GM12878 (cell line): ENCODE measurements at regions not wholly inside any gene's neighbourhood (a gene's known extent, or its start where the extent isn't known, plus 50 kb on each side); places are given as distances from the start of the nearest gene placed in this dataset.

Source experiments
- ATAC-seq: fragments of 200-7000 bp; cut with Tn5 transposase; 3 replicates; pipeline ENCODE4 v1.9.1; 2020; ENCODE audit warnings: mild to moderate bottlenecking, moderate library complexity
- BruUV-seq: library from RNA; stranded (reverse); fragments of 400-500 nt; replicated peaks from 2 replicates; lab custom pipeline; 2021; lab: Mats Ljungman, UMichigan
- CTCF ChIA-PET: fragments of 300-600 bp; sonication (Branson Sonifier 250); formaldehyde crosslinking; extraction: SDS; loops from one replicate; lab custom pipeline; 2021; ENCODE audit warnings: inconsistent platforms; lab: Yijun Ruan, JAX
- POLR2A ChIA-PET: fragments of 350-600 bp; formaldehyde crosslinking; extraction: SDS; loops from one replicate; lab custom pipeline; 2021; ENCODE audit warnings: inconsistent platforms; lab: Charles Lee
- RAD21 ChIA-PET: fragments of 300-600 bp; sonication (Branson Sonifier 250); formaldehyde crosslinking; loops from one replicate; lab custom pipeline; 2023; ENCODE audit warnings: antibody characterized with exemption; ENCODE audit not compliant: unreplicated experiment; lab: Charles Lee
- SMC1A ChIA-PET: fragments of 300-600 bp; sonication (Branson Sonifier 250); formaldehyde crosslinking; loops from one replicate; lab custom pipeline; 2023; ENCODE audit not compliant: unreplicated experiment, uncharacterized antibody; lab: Charles Lee
- DNase-seq: peaks from one replicate; pipeline ENCODE4 v3.0.0-alpha.2; 2011; ENCODE audit warnings: low read depth, low spot score
- FAIRE-seq: peaks from 3 replicates; lab custom pipeline; 2011; peaks lifted over from hg19 to GRCh38; lab: Jason Lieb, UNC
- H2AFZ ChIP-seq: 2 replicates; pipeline ENCODE4 v1.6.0; 2011; ENCODE audit warnings: low read depth, low read length, control low read depth; ENCODE audit not compliant: control insufficient read depth
- H3K27ac ChIP-seq: 2 replicates; pipeline ENCODE4 v1.5.1; 2011; ENCODE audit warnings: control low read depth; ENCODE audit not compliant: control insufficient read depth, insufficient read depth
- H3K27me3 ChIP-seq, 2 experiments: replicated peaks in 1 of 2; 2 replicates each; pipeline versions ENCODE4 v1.6.0 to v1.6.1; 2011; ENCODE audit warnings: low read length in 1 of 2; ENCODE audit not compliant: control insufficient read depth in 2 of 2, insufficient read depth in 2 of 2
- H3K36me3 ChIP-seq, 2 experiments: 2 replicates each; pipeline ENCODE4 v1.5.1; 2011; ENCODE audit warnings: low read length in 1 of 2; ENCODE audit not compliant: control insufficient read depth in 2 of 2, insufficient read depth in 2 of 2
- H3K4me1 ChIP-seq: 2 replicates; pipeline ENCODE4 v1.6.1; 2011; ENCODE audit warnings: mild to moderate bottlenecking, low read length, moderate library complexity, mixed read lengths; ENCODE audit not compliant: control insufficient read depth, insufficient read depth
- H3K4me2 ChIP-seq: 2 replicates; pipeline ENCODE4 v1.6.0; 2011; ENCODE audit warnings: control low read depth; ENCODE audit not compliant: control insufficient read depth, insufficient read depth
- H3K4me3 ChIP-seq: fragments of 200-600 bp; sonication (generic); 2 replicates; pipeline ENCODE4 v1.5.1; 2016
- H3K79me2 ChIP-seq: 2 replicates; pipeline ENCODE4 v1.6.0; 2011; ENCODE audit warnings: low read length; ENCODE audit not compliant: control insufficient read depth, insufficient read depth
- H3K9ac ChIP-seq: 2 replicates; pipeline ENCODE4 v1.8.0; 2011; ENCODE audit warnings: low read length, control low read depth, mixed read lengths; ENCODE audit not compliant: control insufficient read depth, insufficient read depth
- H3K9me3 ChIP-seq: replicated peaks from 3 replicates; pipeline ENCODE4 v1.5.1; 2011; ENCODE audit warnings: mild to moderate bottlenecking, low read length; ENCODE audit not compliant: control insufficient read depth, insufficient read depth
- H4K20me1 ChIP-seq: 2 replicates; pipeline ENCODE4 v1.6.0; 2011; ENCODE audit not compliant: control insufficient read depth, insufficient read depth
- CREM ChIP-seq: IDR thresholded peaks from 2 replicates; pipeline ENCODE4 v1.6.1; 2014; ENCODE audit warnings: antibody characterized with exemption, low read depth
- DPF2 ChIP-seq: fragments of 450-650 bp; IDR thresholded peaks from 2 replicates; pipeline ENCODE4 v1.6.1; 2017; ENCODE audit warnings: mild to moderate bottlenecking
- E2F8 ChIP-seq: fragments of 450-650 bp; IDR thresholded peaks from 2 replicates; pipeline ENCODE4 v1.6.1; 2018; ENCODE audit warnings: mild to moderate bottlenecking, low read depth, moderate library complexity; ENCODE audit not compliant: partially characterized antibody
- GATAD2B ChIP-seq: fragments of 450-650 bp; conservative IDR thresholded peaks from 2 replicates; pipeline ENCODE4 v1.6.1; 2017; ENCODE audit warnings: low read depth, mild to moderate bottlenecking, moderate library complexity
- JUND ChIP-seq: IDR thresholded peaks from 2 replicates; pipeline ENCODE4 v1.6.1; 2012; ENCODE audit warnings: low read depth, mild to moderate bottlenecking, low read length, improper control_type of control experiment, moderate library complexity
- MYC ChIP-seq: IDR thresholded peaks from 2 replicates; pipeline ENCODE4 v1.6.1; 2011; ENCODE audit warnings: mild to moderate bottlenecking, low read length, moderate library complexity, inconsistent platforms; ENCODE audit not compliant: insufficient read depth, insufficient replicate concordance, insufficient read length, severe bottlenecking
- NFIC ChIP-seq: IDR thresholded peaks from 2 replicates; pipeline ENCODE4 v1.6.1; 2012; ENCODE audit warnings: low read depth, mild to moderate bottlenecking, inconsistent platforms, low read length, moderate library complexity
- POLR2AphosphoS2 ChIP-seq: IDR thresholded peaks from 2 replicates; pipeline ENCODE4 v1.6.1; 2011; ENCODE audit warnings: low read depth, mild to moderate bottlenecking, low read length, improper control_type of control experiment, moderate library complexity
- PRDM15 ChIP-seq: fragments of 450-650 bp; formaldehyde crosslinking; IDR thresholded peaks from 2 replicates; pipeline ENCODE4 v1.4.0; 2020; ENCODE audit warnings: mild to moderate bottlenecking, moderate library complexity
- RAD21 ChIP-seq: IDR thresholded peaks from 2 replicates; pipeline ENCODE4 v1.6.1; 2011; ENCODE audit warnings: mild to moderate bottlenecking, low read depth, low read length, moderate library complexity; ENCODE audit not compliant: insufficient read depth
- RUNX3 ChIP-seq: IDR thresholded peaks from 2 replicates; pipeline ENCODE4 v1.6.1; 2012; ENCODE audit warnings: low read length, inconsistent platforms
- SMAD1 ChIP-seq: fragments of 450-650 bp; IDR thresholded peaks from 2 replicates; pipeline ENCODE4 v1.6.1; 2018; ENCODE audit warnings: mild to moderate bottlenecking, low read depth; ENCODE audit not compliant: partially characterized antibody
- SUZ12 ChIP-seq: fragments of 200-600 bp; sonication (generic); IDR thresholded peaks from one replicate; pipeline ENCODE4 v1.6.1; 2018; ENCODE audit warnings: antibody characterized with exemption, mild to moderate bottlenecking; ENCODE audit not compliant: unreplicated experiment
- ZBTB33 ChIP-seq: fragments of 450-650 bp; IDR thresholded peaks from 2 replicates; pipeline ENCODE4 v1.6.1; 2017; ENCODE audit warnings: mild to moderate bottlenecking
- ZNF384 ChIP-seq: IDR thresholded peaks from 2 replicates; pipeline ENCODE4 v1.6.1; 2012; ENCODE audit warnings: low read depth, mild to moderate bottlenecking, low read length, improper control_type of control experiment, borderline replicate concordance
- WGBS: methylation state at CpG from one replicate; pipeline ENCODE4 v1.1.6; 2016; ENCODE audit warnings: low lambda C conversion rate; ENCODE audit not compliant: insufficient replicate concordance, insufficient coverage; ENCODE audit errors: missing lambda C conversion rate; 5-methylcytosine and 5-hydroxymethylcytosine counted together
- in situ Hi-C: fragments of 300-500 bp; cut with MboI; formaldehyde crosslinking; loops from 9 replicates; pipeline ENCODE4 v1.14.3; 2018; ENCODE audit warnings: mixed read lengths
- intact Hi-C: fragments of 100-400 bp; cut with micrococcal nuclease; formaldehyde crosslinking; loops from one replicate; pipeline ENCODE4 v1.14.2; 2022; ENCODE audit not compliant: unreplicated experiment

GRCh38 chr10:20521186-20521585 is 375.9 kb downstream of the NEBL start (continued):
- TF ChIP-seq SMAD1 (no peak), RUNX3 (no peak), DPF2 (no peak), MYC (no peak), E2F8 (no peak)

- Histone ChIP-seq H3K9ac (no peak overlapping the region), H2AFZ (no peak overlapping the region), H3K36me3 (no peaks in the 10 kb centered on the region), H4K20me1 (no peaks in the 10 kb centered on the region), H3K9me3 (no peaks in the 10 kb centered on the region), H3K4me3 (no peak overlapping the region), H3K4me2 (no peak overlapping the region), H3K4me1 (no peaks in the 10 kb centered on the region), H3K79me2 (no peaks in the 10 kb centered on the region), H3K27me3 (no peaks in the 10 kb centered on the region), H3K27ac (no peak overlapping the region)
- no peak for ATAC-seq
- BruUV-seq: no TSS peak
- ChIA-PET SMC1A (no interaction called here), CTCF (no interaction called here), POLR2A (no interaction called here), RAD21 (no interaction called here)
- 25% methylated on average over 3 of the region's 3 CpGs for WGBS
- no peak for DNase-seq
- in situ Hi-C loops: no loop called here
- intact Hi-C loops: no loop called here
- FAIRE-seq: no peak
- TF ChIP-seq GATAD2B (no peak), ZNF384 (no peak), ZBTB33 (no peak), JUND (no peak), RAD21 (no peak), PRDM15 (CRISPR knock-in tag) (no peak), SUZ12 (no peak), POLR2AphosphoS2 (no peak), CREM (no peak), NFIC (no peak)
These were observed 381.5 kb downstream of the NEBL start for GRCh38 chr10:20515654-20516053.
